Heart right ventricle (tissue), 16 donors: ENCODE measurements at regions not wholly inside any gene's neighbourhood (a gene's known extent, or its start where the extent isn't known, plus 50 kb on each side); places are given as distances from the start of the nearest gene placed in this dataset.

ENCODE experiments used
- ATAC-seq, 8 donors: fragments of 200-7000 bp; cut with Tn5 transposase; one replicate each; pipeline ENCODE4 v1.9.1; 2020; ENCODE audit warnings: mild to moderate bottlenecking in 8 of 8, moderate library complexity in 8 of 8, moderate number of reproducible peaks in 1 of 8
- DNase-seq, 2 donors: peaks; one replicate each; pipeline ENCODE4 v3.0.0-alpha.2; 2020
- H3K27ac ChIP-seq, 10 donors: fragments of 200-600 bp; sonication (generic) in 2 of 10; one replicate each; pipeline versions ENCODE4 v1.5.0 to v1.8.0; 2020 to 2022; ENCODE audit warnings: mild to moderate bottlenecking in 3 of 10
- H3K27me3 ChIP-seq, 7 donors: fragments of 200-600 bp; one replicate each; pipeline ENCODE4 v1.8.0; 2021 to 2022; ENCODE audit warnings: mild to moderate bottlenecking in 2 of 7
- H3K36me3 ChIP-seq, 9 donors: fragments of 200-600 bp; sonication (generic) in 1 of 9; one replicate each; pipeline versions ENCODE4 v1.5.0 to v1.8.0; 2020 to 2022; ENCODE audit warnings: mild to moderate bottlenecking in 2 of 9
- H3K4me1 ChIP-seq, 9 donors: fragments of 200-600 bp; sonication (generic) in 1 of 9; one replicate each; pipeline versions ENCODE4 v1.5.0 to v1.8.0; 2020 to 2022; ENCODE audit warnings: mild to moderate bottlenecking in 4 of 9
- H3K4me3 ChIP-seq, 10 donors: fragments of 200-600 bp; sonication (generic) in 2 of 10; one replicate each; pipeline versions ENCODE4 v1.5.0 to v1.8.0; 2020 to 2022; ENCODE audit warnings: mild to moderate bottlenecking in 7 of 10, moderate library complexity in 2 of 10
- H3K9me3 ChIP-seq, 11 donors: fragments of 200-600 bp in 10 of 11; sonication (generic) in 2 of 11; one replicate each; pipeline versions ENCODE4 v1.5.0 to v1.8.0; 2013 to 2022; ENCODE audit warnings: mild to moderate bottlenecking in 2 of 11, control low read depth in 1 of 11, moderate library complexity in 1 of 11
- CTCF ChIP-seq, 9 donors: fragments of 200-600 bp; sonication (generic) in 2 of 9; IDR thresholded peaks; one replicate each; pipeline versions ENCODE4 v1.5.0 to v1.8.0; 2021 to 2022; ENCODE audit warnings: antibody characterized with exemption in 9 of 9, mild to moderate bottlenecking in 5 of 9, moderate library complexity in 1 of 9
- WGBS, 2 donors: extraction: QIAGEN DNeasy Blood & Tissue Kit; methylation state at CpG; one replicate each; pipeline ENCODE4 v1.1.7; 2013; ENCODE audit warnings: inconsistent platforms in 1 of 2; 5-methylcytosine and 5-hydroxymethylcytosine counted together
- intact Hi-C, 10 donors: fragments of 100-400 bp; cut with DNase I; formaldehyde crosslinking; loops; one replicate each; pipeline versions ENCODE4 v1.11.1 to v1.14.2; 2022
- donor health status: Arrhythmogenic right ventricular cardiomyopathy.
- donor health status: ischemic (EF 13 %, LVEDD 7.1; RV severe dilation, severe dysfunction).
- donor health status: healthy with polysubstance abuse.
- donor health status: DM: no; HTN: yes; CAD: no.
- donor health status: DM: no; HTN: no; CAD: no.
- donor health status: ischemic (EF 25% LVEDD 6.9; RV normal size, moderate dysfunction).
- donor health status: ischemic (EF 25% LVEDD 5.7; RV mildly dilated, moderate dysfunction).
- donor health status: healthy.
- donor health status: DM: yes; HTN: yes; CAD: no.
- donor health status: Ischemic cardiomyopathy.
- donor health status: ischemic (EF 35%, LVEDD 5.7; RV mildly dilated, moderate dysfunction).
- donor health status: nonischemic (EF 11% LVEDD 7.7; RV severe dilation, severe dysfunction).
- donor health status: DM: yes; HTN: yes; CAD: no.
- donor health status: PGD.
- donor health status: ischemic (EF 29% LVEDD 5.4; RV normal size, mild dysfunction).
- donor health status: nonischemic (EF 23%, LVEDD 6.1; RV moderate dilation, normal function).

- H3K4me1 ChIP-seq: peaks cover 0 to 14% (median 10%) of the 10 kb centered on the region in 9 donors
- no peak overlapping the region for H3K27ac ChIP-seq
- ATAC-seq (no peak), DNase-seq (no peak)
- H3K4me3 ChIP-seq: peak overlapping the region in 1 of 10 donors; percentile 1
- TF ChIP-seq CTCF (IDR thresholded peaks at IDR 0.05): no peak
- intact Hi-C loops: no loop called here
- no peaks in the 10 kb centered on the region for H3K27me3 ChIP-seq
- WGBS, 2 donors: 43 to 62% methylated on average over 5 of the region's 5 CpGs
- H3K36me3 ChIP-seq: no peaks in the 10 kb centered on the region
- H3K9me3 ChIP-seq: peaks cover 0 to 6% (median 0%) of the 10 kb centered on the region in 11 donors
Observed at GRCh38 chr7:33706771-33707200, 198.6 kb upstream of the BMPER start.

GRCh38 chr7:33707427-33707826, 197.9 kb upstream of the BMPER start:
- 40 to 49% methylated on average over 2 of the region's 2 CpGs for WGBS, 2 donors
- Histone ChIP-seq H3K27ac (no peak overlapping the region), H3K4me1 (peaks cover 0 to 14% (median 10%) of the 10 kb centered on the region in 9 donors), H3K36me3 (no peaks in the 10 kb centered on the region), H3K4me3 (no peak overlapping the region), H3K27me3 (no peaks in the 10 kb centered on the region), H3K9me3 (peaks cover 0 to 1% (median 0%) of the 10 kb centered on the region in 11 donors)
- no peak for DNase-seq
- intact Hi-C loops: no loop called here
- peak in 2 of 8 donors; percentile 25 to 56 for ATAC-seq
- no peak for TF ChIP-seq CTCF (IDR thresholded peaks at IDR 0.05)

GRCh38 chr7:33710608-33711007, 194.7 kb upstream of the BMPER start:
- Histone ChIP-seq H3K4me3 (no peak overlapping the region), H3K9me3 (no peaks in the 10 kb centered on the region), H3K27ac (no peak overlapping the region), H3K27me3 (peaks cover 0 to 3% (median 0%) of the 10 kb centered on the region in 7 donors), H3K36me3 (no peaks in the 10 kb centered on the region), H3K4me1 (peaks cover 0 to 14% (median 10%) of the 10 kb centered on the region in 9 donors)
- ATAC-seq: no peak
- no peak for TF ChIP-seq CTCF (IDR thresholded peaks at IDR 0.05)
- intact Hi-C loops: loop anchor here in 1 of 10 donors (10.0 kb wide), 1 partner anchor 266 kb away; no protein-coding TSS in a partner anchor
- no peak for DNase-seq

- WGBS, 2 donors: 62 to 70% methylated on average over 6 of the region's 6 CpGs
- Histone ChIP-seq H3K27ac (no peak overlapping the region), H3K36me3 (no peaks in the 10 kb centered on the region), H3K27me3 (peaks cover 0 to 3% (median 0%) of the 10 kb centered on the region in 7 donors), H3K4me3 (no peak overlapping the region), H3K4me1 (peaks cover 0 to 14% (median 10%) of the 10 kb centered on the region in 9 donors), H3K9me3 (no peaks in the 10 kb centered on the region)
- DNase-seq: no peak
- no peak for TF ChIP-seq CTCF (IDR thresholded peaks at IDR 0.05)
- intact Hi-C loops: loop anchor here in 1 of 10 donors (10.0 kb wide), 1 partner anchor 267 kb away; no protein-coding TSS in a partner anchor
- peak in 1 of 8 donors; percentile 31 for ATAC-seq
Observed at GRCh38 chr7:33711231-33712019, 193.9 kb upstream of the BMPER start.
